Spleen (tissue), 7 donors: ENCODE measurements at regions not wholly inside any gene's neighbourhood (a gene's known extent, or its start where the extent isn't known, plus 50 kb on each side); places are given as distances from the start of the nearest gene placed in this dataset.

Source experiments
- CTCF ChIP-seq, 11 experiments: fragments of 200-600 bp in 7 of 11; fragments of 450-650 bp in 4 of 11; sonication (generic) in 4 of 11; IDR thresholded peaks in 8 of 11; conservative IDR thresholded peaks in 3 of 11; 1 replicate in 7 of 11; 2 replicates in 4 of 11; pipeline versions ENCODE4 v1.4.0 to v1.8.0; 2016 to 2021; ENCODE audit warnings: antibody characterized with exemption in 11 of 11, inconsistent platforms in 4 of 11, mild to moderate bottlenecking in 1 of 11
- POLR2A ChIP-seq, 3 donors: fragments of 450-650 bp; IDR thresholded peaks; one replicate each; pipeline ENCODE4 v1.5.1; 2017; ENCODE audit warnings: antibody characterized with exemption in 3 of 3, mild to moderate bottlenecking in 1 of 3
- donor health status: DM: no; HTN: no; CAD: no; lungs with moderate emphysema.
- donor health status: DM: no; HTN: no; CAD: no.
- donor health status: DM: no; HTN: no; CAD: no.

DNA sequence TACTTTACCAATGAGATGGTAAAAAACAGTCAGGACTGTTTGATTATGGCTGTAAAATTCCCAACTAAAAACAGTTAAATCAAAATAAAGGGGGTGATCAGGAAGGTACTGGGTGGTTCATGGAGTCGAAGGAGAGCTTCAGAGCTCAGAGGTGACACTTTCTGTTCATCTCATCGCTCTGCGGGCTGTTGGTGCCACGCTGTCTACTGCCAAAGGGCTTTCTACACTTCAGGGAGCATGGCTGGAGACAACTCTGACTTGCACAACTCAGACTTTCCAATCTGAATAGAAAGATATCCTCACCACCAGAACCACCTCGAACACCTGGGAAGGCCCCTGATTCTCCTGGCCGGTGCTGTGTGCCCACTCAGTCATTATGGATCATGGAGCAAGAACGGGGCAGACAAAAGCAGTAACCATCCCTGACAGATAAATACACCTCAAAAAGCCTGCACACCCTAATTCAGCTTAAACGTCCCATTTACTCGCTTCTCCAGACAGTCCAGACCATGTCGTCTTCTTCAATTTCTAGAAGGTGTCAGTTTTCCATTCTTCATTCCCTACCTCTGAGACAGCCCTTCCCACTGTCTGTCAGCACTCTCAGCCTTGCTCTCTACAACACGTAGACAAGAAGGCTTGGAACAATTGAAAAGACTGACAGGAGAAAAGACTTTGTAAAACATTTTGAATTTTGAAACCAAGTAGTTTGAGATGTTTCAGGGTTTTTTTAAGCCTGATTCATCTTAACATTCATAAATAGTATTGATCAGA lies 348.7 kb upstream of the NFE2L3 start:
- TF ChIP-seq POLR2A (IDR thresholded peaks at IDR 0.05) (no peak), CTCF (IDR thresholded peaks at IDR 0.05 in 8 of 11, conservative IDR thresholded peaks at IDR 0.05 in 3 of 11) (no peak)
